ENCODE measurements at regions not wholly inside any gene's neighbourhood (a gene's known extent, or its start where the extent isn't known, plus 50 kb on each side); places are given as distances from the start of the nearest gene placed in this dataset.

DNA sequence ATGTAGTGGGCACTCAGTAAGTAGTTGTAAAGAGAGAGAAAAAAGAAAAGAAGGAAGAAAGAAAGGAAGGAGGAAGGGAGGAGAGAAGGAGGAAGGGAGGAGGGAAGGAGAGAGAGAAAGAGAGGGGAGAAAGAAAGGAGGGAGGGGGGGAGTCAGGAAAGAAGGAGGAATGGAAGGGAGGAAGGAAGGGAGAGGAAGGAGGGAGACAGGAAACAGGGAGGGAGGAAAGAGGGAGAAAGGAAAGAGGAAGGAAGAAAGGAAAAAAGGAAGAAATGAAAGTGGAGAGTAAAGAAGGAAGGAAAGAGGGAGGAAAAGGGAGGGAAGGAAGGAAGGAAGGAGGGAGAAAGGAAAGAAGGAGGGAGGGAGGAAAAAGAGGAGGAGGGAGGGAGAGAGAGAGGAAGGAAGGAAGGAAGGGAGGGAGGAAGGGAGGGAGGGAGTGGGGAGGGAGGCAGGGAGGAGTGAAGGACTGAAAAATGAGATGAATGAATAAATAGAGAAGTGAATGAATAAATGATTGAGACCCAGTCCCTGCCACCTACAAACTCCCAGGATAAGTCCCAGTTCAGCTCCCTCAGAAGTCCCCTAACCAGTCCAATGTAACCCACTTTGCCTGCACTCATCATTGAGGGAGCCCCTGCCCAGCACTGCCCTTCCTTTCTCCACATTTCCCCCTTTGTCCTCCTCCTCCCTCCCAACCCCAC lies 739.0 kb upstream of the TBX3 start:
- CTCF ChIA-PET: no interaction called here
- Mint-ChIP-seq H3K4me1 (ENCODE audit: low read depth) (no peaks in the 10 kb centered on the region), H3K27me3 (ENCODE audit: low read depth) (no peaks in the 10 kb centered on the region), H3K36me3 (ENCODE audit: low read depth) (no peaks in the 10 kb centered on the region), H3K4me3 (no peak overlapping the region), H3K9me3 (ENCODE audit: insufficient read depth) (no peaks in the 10 kb centered on the region), H3K27ac (no peak overlapping the region)
- DNase-seq: no peak
- no peak for ATAC-seq
- POLR2A ChIA-PET: no interaction called here

- ATAC-seq (no peak), DNase-seq (no peak)
- Mint-ChIP-seq H3K9me3 (ENCODE audit: insufficient read depth) (no peaks in the 10 kb centered on the region), H3K4me3 (no peak overlapping the region), H3K27me3 (ENCODE audit: low read depth) (no peaks in the 10 kb centered on the region), H3K4me1 (ENCODE audit: low read depth) (no peaks in the 10 kb centered on the region), H3K27ac (no peak overlapping the region), H3K36me3 (ENCODE audit: low read depth) (no peaks in the 10 kb centered on the region)
- ChIA-PET POLR2A (no interaction called here), CTCF (no interaction called here)
Observed at GRCh38 chr12:115421796-115422709, 738.1 kb upstream of the TBX3 start.

DNA sequence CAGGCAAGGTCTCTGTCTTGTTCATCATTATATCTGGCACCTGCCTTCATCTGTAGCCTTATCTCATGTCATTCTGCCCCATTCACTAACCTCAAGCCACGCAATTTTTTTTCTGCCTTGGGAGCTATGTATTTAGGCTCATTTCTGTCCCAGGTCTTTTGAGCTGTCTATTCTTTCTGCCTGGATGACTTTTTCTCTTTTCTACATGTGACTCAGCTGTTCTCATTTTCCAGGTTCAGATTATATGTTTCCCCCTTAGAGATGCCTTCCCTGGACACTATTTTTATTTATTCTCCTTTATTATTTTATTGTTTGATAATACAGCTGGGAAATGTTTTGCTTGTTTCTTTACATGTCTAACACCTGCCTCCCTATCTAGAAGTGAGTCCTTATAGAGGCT lies 737.4 kb upstream of the TBX3 start:
- ATAC-seq (no peak), DNase-seq (no peak)
- Mint-ChIP-seq H3K27me3 (ENCODE audit: low read depth) (no peaks in the 10 kb centered on the region), H3K4me3 (no peak overlapping the region), H3K4me1 (ENCODE audit: low read depth) (no peaks in the 10 kb centered on the region), H3K9me3 (ENCODE audit: insufficient read depth) (no peaks in the 10 kb centered on the region), H3K27ac (no peak overlapping the region), H3K36me3 (ENCODE audit: low read depth) (no peaks in the 10 kb centered on the region)
- CTCF ChIA-PET: no interaction called here
- POLR2A ChIA-PET: no interaction called here

DNA sequence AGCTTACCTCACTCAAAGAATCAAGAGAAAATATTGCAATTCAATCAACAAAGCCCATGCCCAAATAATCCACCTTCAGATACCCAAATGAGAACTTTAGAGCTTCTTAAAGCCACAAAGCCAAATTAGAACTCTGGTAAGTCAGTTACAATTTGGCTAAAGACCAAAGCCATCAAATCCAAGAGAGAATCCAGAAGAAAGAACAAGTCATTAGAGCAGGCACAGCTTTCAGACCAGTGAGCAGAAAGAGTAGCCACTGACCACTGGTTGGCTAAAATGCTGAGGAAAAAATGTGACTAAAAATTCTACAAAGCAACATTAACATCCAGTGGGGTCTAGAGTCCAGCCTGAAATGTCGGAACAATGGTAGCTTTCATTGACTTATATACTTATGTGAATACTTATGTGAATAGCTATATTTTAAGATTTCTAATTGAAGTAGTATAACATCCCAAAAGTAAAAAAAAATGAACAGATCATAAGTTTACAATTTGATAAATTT lies 735.2 kb upstream of the TBX3 start:
- POLR2A ChIA-PET: no interaction called here
- no peak for DNase-seq
- no peaks in the 10 kb centered on the region for H3K27me3 Mint-ChIP-seq (ENCODE audit: low read depth)
- no peaks in the 10 kb centered on the region for H3K9me3 Mint-ChIP-seq (ENCODE audit: insufficient read depth)
- H3K36me3 Mint-ChIP-seq (ENCODE audit: low read depth): no peaks in the 10 kb centered on the region
- CTCF ChIA-PET: no interaction called here
- H3K4me3 Mint-ChIP-seq: no peak overlapping the region
- H3K27ac Mint-ChIP-seq: no peak overlapping the region
- no peaks in the 10 kb centered on the region for H3K4me1 Mint-ChIP-seq (ENCODE audit: low read depth)
- no peak for ATAC-seq

DNA sequence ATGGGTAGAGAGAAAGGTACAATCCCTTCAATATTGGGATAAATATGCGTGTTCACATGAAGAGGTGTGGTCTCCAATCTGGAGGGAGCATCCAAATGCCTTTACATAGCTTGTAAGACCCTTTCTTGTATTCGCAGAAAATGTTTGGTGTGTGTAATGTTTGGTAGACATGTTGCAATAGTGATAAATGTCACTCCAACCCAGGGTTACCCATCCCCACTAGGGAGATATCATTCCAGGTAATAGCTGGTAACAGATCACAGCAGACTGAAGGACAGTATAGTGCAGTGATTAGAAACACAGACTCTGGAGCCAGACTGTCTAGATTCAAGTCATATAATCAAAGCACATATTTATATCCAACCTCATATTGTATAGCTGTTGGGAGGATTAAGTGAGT lies 733.6 kb upstream of the TBX3 start:
- POLR2A ChIA-PET: no interaction called here
- Mint-ChIP-seq H3K36me3 (ENCODE audit: low read depth) (no peaks in the 10 kb centered on the region), H3K4me3 (no peak overlapping the region), H3K27me3 (ENCODE audit: low read depth) (no peaks in the 10 kb centered on the region), H3K9me3 (ENCODE audit: insufficient read depth) (no peaks in the 10 kb centered on the region), H3K27ac (no peak overlapping the region), H3K4me1 (ENCODE audit: low read depth) (no peaks in the 10 kb centered on the region)
- CTCF ChIA-PET: no interaction called here
- DNase-seq (no peak), ATAC-seq (no peak)

- ATAC-seq (no peak), DNase-seq (no peak)
- no peak overlapping the region for H3K27ac Mint-ChIP-seq
- no peak overlapping the region for H3K4me3 Mint-ChIP-seq
- no peaks in the 10 kb centered on the region for H3K27me3 Mint-ChIP-seq (ENCODE audit: low read depth)
- H3K36me3 Mint-ChIP-seq (ENCODE audit: low read depth): no peaks in the 10 kb centered on the region
- H3K9me3 Mint-ChIP-seq (ENCODE audit: insufficient read depth): no peaks in the 10 kb centered on the region
- CTCF ChIA-PET: no interaction called here
- POLR2A ChIA-PET: no interaction called here
- no peaks in the 10 kb centered on the region for H3K4me1 Mint-ChIP-seq (ENCODE audit: low read depth)
Observed at GRCh38 chr12:115416869-115417268, 732.9 kb upstream of the TBX3 start.

GRCh38 chr12:115413626-115414025 lies 729.7 kb upstream of the TBX3 start:
- ATAC-seq: no peak
- no peak overlapping the region for H3K4me3 Mint-ChIP-seq
- POLR2A ChIA-PET: no interaction called here

DNA sequence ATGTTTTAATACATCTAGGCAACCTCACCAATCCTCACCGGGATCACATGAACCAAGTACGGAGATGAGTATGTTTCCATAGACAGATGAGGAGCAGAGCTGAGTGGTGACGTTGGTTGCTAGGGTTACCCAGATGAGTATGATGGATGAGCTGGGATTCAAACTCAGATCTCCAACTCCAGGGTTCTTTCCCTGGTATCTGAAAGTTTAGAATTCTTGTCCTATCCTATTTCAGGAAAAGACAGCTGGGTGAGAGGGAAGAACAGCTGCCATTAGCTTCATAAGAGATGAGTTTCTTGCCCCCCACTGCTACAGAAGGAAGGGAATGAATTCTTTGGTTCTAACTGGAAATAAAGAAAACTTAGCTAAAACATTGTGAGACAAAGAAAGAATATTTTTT lies 728.9 kb upstream of the TBX3 start:
- Mint-ChIP-seq H3K36me3 (ENCODE audit: low read depth) (no peaks in the 10 kb centered on the region), H3K27ac (no peak overlapping the region), H3K27me3 (ENCODE audit: low read depth) (no peaks in the 10 kb centered on the region), H3K9me3 (ENCODE audit: insufficient read depth) (no peaks in the 10 kb centered on the region), H3K4me3 (no peak overlapping the region), H3K4me1 (ENCODE audit: low read depth) (no peaks in the 10 kb centered on the region)
- ChIA-PET CTCF (no interaction called here), POLR2A (no interaction called here)
- no peak for ATAC-seq
- no peak for DNase-seq

More at GRCh38 chr12:115413626-115414025, 729.7 kb upstream of the TBX3 start:
- CTCF ChIA-PET: no interaction called here
- Mint-ChIP-seq H3K27me3 (ENCODE audit: low read depth) (no peaks in the 10 kb centered on the region), H3K9me3 (ENCODE audit: insufficient read depth) (no peaks in the 10 kb centered on the region), H3K27ac (no peak overlapping the region), H3K36me3 (ENCODE audit: low read depth) (no peaks in the 10 kb centered on the region), H3K4me1 (ENCODE audit: low read depth) (no peaks in the 10 kb centered on the region)
- no peak for DNase-seq

DNA sequence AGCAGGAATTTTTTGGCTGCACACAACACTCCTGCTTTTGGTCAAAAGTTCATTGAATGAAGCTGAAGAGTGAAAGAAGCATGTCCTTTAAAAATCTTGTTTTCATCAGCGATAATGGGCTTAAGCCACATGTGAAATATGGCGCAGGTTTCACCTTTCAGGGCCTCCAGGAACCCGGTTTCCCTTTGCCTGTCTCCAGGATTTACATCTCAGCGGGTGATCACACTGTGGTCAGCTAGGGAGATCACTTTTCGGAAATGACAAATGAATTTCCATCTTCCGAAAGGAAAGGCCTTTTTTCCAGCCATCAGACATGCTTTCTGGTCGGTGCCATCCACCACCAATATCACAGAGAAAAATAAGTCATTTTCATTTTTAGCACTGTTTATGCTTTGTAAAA lies 727.1 kb upstream of the TBX3 start:
- ChIA-PET CTCF (no interaction called here), POLR2A (no interaction called here)
- no peak overlapping the region for H3K4me3 Mint-ChIP-seq
- DNase-seq (no peak), ATAC-seq (no peak)
- H3K4me1 Mint-ChIP-seq (ENCODE audit: low read depth): no peaks in the 10 kb centered on the region
- no peaks in the 10 kb centered on the region for H3K9me3 Mint-ChIP-seq (ENCODE audit: insufficient read depth)
- no peaks in the 10 kb centered on the region for H3K27me3 Mint-ChIP-seq (ENCODE audit: low read depth)
- no peak overlapping the region for H3K27ac Mint-ChIP-seq
- no peaks in the 10 kb centered on the region for H3K36me3 Mint-ChIP-seq (ENCODE audit: low read depth)

- no peaks in the 10 kb centered on the region for H3K36me3 Mint-ChIP-seq (ENCODE audit: low read depth)
- no peak overlapping the region for H3K27ac Mint-ChIP-seq
- no peaks in the 10 kb centered on the region for H3K4me1 Mint-ChIP-seq (ENCODE audit: low read depth)
- no peak overlapping the region for H3K4me3 Mint-ChIP-seq
- ChIA-PET POLR2A (no interaction called here), CTCF (no interaction called here)
- DNase-seq: no peak
- peaks cover 5% of the 10 kb centered on the region for H3K9me3 Mint-ChIP-seq (ENCODE audit: insufficient read depth)
- no peaks in the 10 kb centered on the region for H3K27me3 Mint-ChIP-seq (ENCODE audit: low read depth)
- ATAC-seq: no peak
Observed at GRCh38 chr12:115408642-115409041, 724.7 kb upstream of the TBX3 start.

DNA sequence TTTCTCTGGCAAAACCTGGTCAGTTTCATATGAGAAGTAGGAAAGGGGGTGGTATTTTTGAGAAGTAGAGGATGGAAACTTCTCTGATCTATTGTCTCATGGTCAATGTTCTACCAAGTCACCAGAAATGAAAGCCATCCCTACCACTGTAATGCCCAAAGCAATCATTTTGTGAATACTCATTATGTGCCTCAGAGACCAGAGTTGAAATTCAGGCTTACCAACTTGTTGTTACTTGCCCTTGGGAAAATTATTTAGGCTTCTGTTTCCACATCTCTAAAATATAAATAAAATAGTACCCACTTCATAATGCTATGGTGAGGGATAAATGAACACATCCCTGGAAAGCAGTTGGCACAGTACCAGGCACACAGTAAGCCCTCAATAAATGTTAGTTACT lies 723.7 kb upstream of the TBX3 start:
- Mint-ChIP-seq H3K4me3 (no peak overlapping the region), H3K36me3 (ENCODE audit: low read depth) (no peaks in the 10 kb centered on the region), H3K27me3 (ENCODE audit: low read depth) (no peaks in the 10 kb centered on the region), H3K9me3 (ENCODE audit: insufficient read depth) (peaks cover 5% of the 10 kb centered on the region), H3K27ac (no peak overlapping the region), H3K4me1 (ENCODE audit: low read depth) (no peaks in the 10 kb centered on the region)
- no peak for DNase-seq
- ChIA-PET CTCF (no interaction called here), POLR2A (no interaction called here)
- no peak for ATAC-seq

- ChIA-PET POLR2A (no interaction called here), CTCF (no interaction called here)
- no peak overlapping the region for H3K27ac Mint-ChIP-seq
- no peaks in the 10 kb centered on the region for H3K36me3 Mint-ChIP-seq (ENCODE audit: low read depth)
- no peak for DNase-seq
- ATAC-seq: no peak
- peaks cover 5% of the 10 kb centered on the region for H3K9me3 Mint-ChIP-seq (ENCODE audit: insufficient read depth)
- no peak overlapping the region for H3K4me3 Mint-ChIP-seq
- no peaks in the 10 kb centered on the region for H3K4me1 Mint-ChIP-seq (ENCODE audit: low read depth)
- no peaks in the 10 kb centered on the region for H3K27me3 Mint-ChIP-seq (ENCODE audit: low read depth)
Observed at GRCh38 chr12:115407036-115407435, 723.1 kb upstream of the TBX3 start.
